ENCODE measurements at regions not wholly inside any gene's neighbourhood (a gene's known extent, or its start where the extent isn't known, plus 50 kb on each side); places are given as distances from the start of the nearest gene placed in this dataset.
"Not testable (repeated sequence)": the region's sequence is repeated elsewhere in the genome, so short reads cannot be mapped to it uniquely, and the experiment has no call there.

DNA sequence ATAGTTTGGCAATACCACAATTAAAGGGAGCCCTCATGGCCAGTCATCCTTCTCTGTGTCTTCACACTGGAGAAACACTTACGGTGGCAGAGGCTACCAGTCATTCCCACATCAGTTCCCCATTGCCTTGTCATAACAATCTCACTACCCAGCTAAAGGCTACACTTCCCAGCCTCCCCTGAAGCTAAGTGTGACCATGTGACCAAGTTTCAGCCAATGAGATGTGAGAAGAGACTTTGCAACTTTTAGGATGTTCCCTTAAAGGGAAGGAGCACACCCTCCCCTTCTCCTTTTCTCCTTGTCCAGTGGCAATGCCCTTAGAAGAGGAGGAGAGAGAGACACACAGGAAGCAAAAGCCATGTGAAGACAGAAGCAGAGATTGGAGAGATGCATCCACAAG lies 89.0 kb upstream of the RAB12 start:
- H3K4me1 Mint-ChIP-seq (ENCODE audit: unreplicated experiment), result no peaks in the 10 kb centered on the region
- H3K36me3 Mint-ChIP-seq (ENCODE audit: unreplicated experiment), result no peaks in the 10 kb centered on the region
- H3K4me3 Mint-ChIP-seq (ENCODE audit: unreplicated experiment), result no peak overlapping the region
- H3K27ac Mint-ChIP-seq (ENCODE audit: unreplicated experiment), result no peak overlapping the region
- H3K27me3 Mint-ChIP-seq (ENCODE audit: unreplicated experiment), result peaks cover 58% of the 10 kb centered on the region
- TF ChIP-seq, protein P1, sequence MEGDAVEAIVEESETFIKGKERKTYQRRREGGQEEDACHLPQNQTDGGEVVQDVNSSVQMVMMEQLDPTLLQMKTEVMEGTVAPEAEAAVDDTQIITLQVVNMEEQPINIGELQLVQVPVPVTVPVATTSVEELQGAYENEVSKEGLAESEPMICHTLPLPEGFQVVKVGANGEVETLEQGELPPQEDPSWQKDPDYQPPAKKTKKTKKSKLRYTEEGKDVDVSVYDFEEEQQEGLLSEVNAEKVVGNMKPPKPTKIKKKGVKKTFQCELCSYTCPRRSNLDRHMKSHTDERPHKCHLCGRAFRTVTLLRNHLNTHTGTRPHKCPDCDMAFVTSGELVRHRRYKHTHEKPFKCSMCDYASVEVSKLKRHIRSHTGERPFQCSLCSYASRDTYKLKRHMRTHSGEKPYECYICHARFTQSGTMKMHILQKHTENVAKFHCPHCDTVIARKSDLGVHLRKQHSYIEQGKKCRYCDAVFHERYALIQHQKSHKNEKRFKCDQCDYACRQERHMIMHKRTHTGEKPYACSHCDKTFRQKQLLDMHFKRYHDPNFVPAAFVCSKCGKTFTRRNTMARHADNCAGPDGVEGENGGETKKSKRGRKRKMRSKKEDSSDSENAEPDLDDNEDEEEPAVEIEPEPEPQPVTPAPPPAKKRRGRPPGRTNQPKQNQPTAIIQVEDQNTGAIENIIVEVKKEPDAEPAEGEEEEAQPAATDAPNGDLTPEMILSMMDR (IDR thresholded peaks at IDR 0.05), result no peak
- no peak for DNase-seq (ENCODE audit: extremely low spot score, unreplicated experiment)
- peaks cover 9% of the 10 kb centered on the region for H3K9me3 Mint-ChIP-seq (ENCODE audit: unreplicated experiment)

- DNase-seq (ENCODE audit: extremely low spot score, unreplicated experiment), result no peak
- H3K4me1 Mint-ChIP-seq (ENCODE audit: unreplicated experiment), result no peaks in the 10 kb centered on the region
- no peaks in the 10 kb centered on the region for H3K36me3 Mint-ChIP-seq (ENCODE audit: unreplicated experiment)
- H3K4me3 Mint-ChIP-seq (ENCODE audit: unreplicated experiment), result no peak overlapping the region
- no peak overlapping the region for H3K27ac Mint-ChIP-seq (ENCODE audit: unreplicated experiment)
- TF ChIP-seq, protein P1 (IDR thresholded peaks at IDR 0.05), result no peak
- H3K27me3 Mint-ChIP-seq (ENCODE audit: unreplicated experiment), result peaks cover 56% of the 10 kb centered on the region
- H3K9me3 Mint-ChIP-seq (ENCODE audit: unreplicated experiment), result peaks cover 9% of the 10 kb centered on the region
Measured at GRCh38 chr18:8522756-8523155, 86.5 kb upstream of the RAB12 start.

- H3K4me1 Mint-ChIP-seq (ENCODE audit: unreplicated experiment), result no peaks in the 10 kb centered on the region
Measured at GRCh38 chr18:8525692-8526091, 83.5 kb upstream of the RAB12 start.

GRCh38 chr18:8526332-8526731 lies 82.9 kb upstream of the RAB12 start:
- Mint-ChIP-seq H3K4me1 (ENCODE audit: unreplicated experiment) (no peaks in the 10 kb centered on the region), H3K27ac (ENCODE audit: unreplicated experiment) (no peak overlapping the region), H3K4me3 (ENCODE audit: unreplicated experiment) (no peak overlapping the region), H3K36me3 (ENCODE audit: unreplicated experiment) (no peaks in the 10 kb centered on the region), H3K27me3 (ENCODE audit: unreplicated experiment) (peaks cover 37% of the 10 kb centered on the region), H3K9me3 (ENCODE audit: unreplicated experiment) (peaks cover 14% of the 10 kb centered on the region)
- DNase-seq (ENCODE audit: extremely low spot score, unreplicated experiment), result peak; percentile 66
- TF ChIP-seq, protein P1 (IDR thresholded peaks at IDR 0.05), result no peak

More at GRCh38 chr18:8525692-8526091, 83.5 kb upstream of the RAB12 start:
- H3K27ac Mint-ChIP-seq (ENCODE audit: unreplicated experiment), result no peak overlapping the region
- DNase-seq (ENCODE audit: extremely low spot score, unreplicated experiment), result peak; percentile 68
- peaks cover 12% of the 10 kb centered on the region for H3K9me3 Mint-ChIP-seq (ENCODE audit: unreplicated experiment)
- peaks cover 38% of the 10 kb centered on the region for H3K27me3 Mint-ChIP-seq (ENCODE audit: unreplicated experiment)
- TF ChIP-seq, protein P1 (IDR thresholded peaks at IDR 0.05), result no peak
- H3K4me3 Mint-ChIP-seq (ENCODE audit: unreplicated experiment), result no peak overlapping the region
- no peaks in the 10 kb centered on the region for H3K36me3 Mint-ChIP-seq (ENCODE audit: unreplicated experiment)

GRCh38 chr18:8529609-8530008 lies 79.6 kb upstream of the RAB12 start:
- H3K9me3 Mint-ChIP-seq (ENCODE audit: unreplicated experiment), result peaks cover 31% of the 10 kb centered on the region
- no peak for DNase-seq (ENCODE audit: extremely low spot score, unreplicated experiment)
- TF ChIP-seq, protein P1 (IDR thresholded peaks at IDR 0.05), result no peak
- no peaks in the 10 kb centered on the region for H3K4me1 Mint-ChIP-seq (ENCODE audit: unreplicated experiment)
- H3K27me3 Mint-ChIP-seq (ENCODE audit: unreplicated experiment), result peaks cover 31% of the 10 kb centered on the region
- peaks cover 3% of the 10 kb centered on the region for H3K36me3 Mint-ChIP-seq (ENCODE audit: unreplicated experiment)
- no peak overlapping the region for H3K4me3 Mint-ChIP-seq (ENCODE audit: unreplicated experiment)
- no peak overlapping the region for H3K27ac Mint-ChIP-seq (ENCODE audit: unreplicated experiment)

GRCh38 chr18:8531084-8531483 lies 78.2 kb upstream of the RAB12 start:
- peaks cover 30% of the 10 kb centered on the region for H3K27me3 Mint-ChIP-seq (ENCODE audit: unreplicated experiment)
- H3K36me3 Mint-ChIP-seq (ENCODE audit: unreplicated experiment); DNase-seq (ENCODE audit: extremely low spot score, unreplicated experiment); H3K4me1 Mint-ChIP-seq (ENCODE audit: unreplicated experiment); H3K27ac Mint-ChIP-seq (ENCODE audit: unreplicated experiment); H3K4me3 Mint-ChIP-seq (ENCODE audit: unreplicated experiment): not testable (repeated sequence)
- peaks cover 31% of the 10 kb centered on the region for H3K9me3 Mint-ChIP-seq (ENCODE audit: unreplicated experiment)

All from osteocyte (in vitro differentiated cells).